ENCODE measurements at regions not wholly inside any gene's neighbourhood (a gene's known extent, or its start where the extent isn't known, plus 50 kb on each side); places are given as distances from the start of the nearest gene placed in this dataset.
A peak's percentile ranks its signal among the peaks of the same experiment; 100 is the strongest.

DNA sequence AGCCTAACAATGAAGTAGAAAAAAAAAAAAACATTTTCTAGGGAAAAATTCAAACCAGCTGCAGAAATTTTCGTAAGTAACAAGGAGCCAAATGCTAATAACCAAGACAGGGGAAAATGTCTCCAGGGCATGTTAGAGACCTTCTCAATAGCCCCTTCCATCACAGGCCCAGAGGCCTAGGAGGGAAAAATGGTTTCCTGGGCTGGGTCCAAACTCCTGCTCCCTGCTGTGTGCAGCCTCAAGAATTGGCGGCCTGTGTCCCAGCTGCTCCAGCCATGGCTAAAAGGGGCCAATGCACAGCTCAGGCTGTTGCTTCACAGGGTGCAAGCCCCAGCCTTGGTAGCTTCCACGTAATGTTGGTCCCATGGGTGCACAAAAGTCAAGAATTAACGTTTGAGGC is 266.2 kb downstream of the ZEB2 start:
- ATAC-seq (replicated peaks; ENCODE audit: extremely low read depth, poor library complexity, severe bottlenecking) (no peak), DNase-seq (ENCODE audit: low spot score in 2 of 2) (no peak)
- Mint-ChIP-seq H3K4me1 (peaks cover 31% of the 10 kb centered on the region), H3K27me3 (no peaks in the 10 kb centered on the region), H3K4me3 (no peak overlapping the region), H3K36me3 (ENCODE audit: insufficient read depth) (peaks cover 8% of the 10 kb centered on the region), H3K27ac (ENCODE audit: low read depth) (no peak overlapping the region), H3K9me3 (peaks cover 32% of the 10 kb centered on the region)

- no peak overlapping the region for H3K27ac Mint-ChIP-seq (ENCODE audit: low read depth)
- H3K4me3 Mint-ChIP-seq: no peak overlapping the region
- ATAC-seq (replicated peaks; ENCODE audit: extremely low read depth, poor library complexity, severe bottlenecking) (no peak), DNase-seq (ENCODE audit: low spot score in 2 of 2) (no peak)
- H3K4me1 Mint-ChIP-seq: peaks cover 31% of the 10 kb centered on the region
- H3K9me3 Mint-ChIP-seq: peaks cover 23% of the 10 kb centered on the region
- peaks cover 8% of the 10 kb centered on the region for H3K36me3 Mint-ChIP-seq (ENCODE audit: insufficient read depth)
- H3K27me3 Mint-ChIP-seq: no peaks in the 10 kb centered on the region
These were observed 267.2 kb downstream of the ZEB2 start for GRCh38 chr2:144252694-144253093.

DNA sequence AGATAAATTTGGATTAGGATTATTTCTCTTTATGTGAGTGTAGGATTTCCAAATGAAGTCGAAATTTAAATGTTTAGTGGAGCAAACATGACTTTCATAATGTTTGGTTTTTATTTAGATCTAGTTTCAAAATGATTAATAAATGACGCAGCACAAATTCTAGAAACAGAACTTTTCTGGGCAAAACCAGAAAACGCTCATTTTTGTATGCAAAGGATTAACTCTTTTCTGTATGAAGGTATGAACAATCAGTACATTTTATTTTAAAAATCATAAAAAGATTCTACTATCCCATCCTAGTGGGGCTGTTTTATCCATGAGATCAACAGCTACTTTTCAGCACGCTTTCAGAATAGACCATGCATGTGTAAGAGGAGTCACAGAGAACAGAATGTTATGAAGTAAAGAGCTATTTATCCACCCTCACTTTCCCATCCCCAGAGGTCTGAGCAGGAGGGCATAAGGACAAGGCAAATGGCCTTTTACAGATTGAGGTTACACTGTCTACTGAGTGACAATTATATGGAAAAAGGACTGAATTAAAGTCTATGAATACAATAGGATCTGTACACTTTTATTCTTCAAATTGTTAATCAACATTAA is 270.8 kb downstream of the ZEB2 start:
- no peak for DNase-seq (ENCODE audit: low spot score in 2 of 2)
- no peak for ATAC-seq (replicated peaks; ENCODE audit: extremely low read depth, poor library complexity, severe bottlenecking)
- H3K4me1 Mint-ChIP-seq: peaks cover 11% of the 10 kb centered on the region
- peaks cover 4% of the 10 kb centered on the region for H3K36me3 Mint-ChIP-seq (ENCODE audit: insufficient read depth)
- H3K27me3 Mint-ChIP-seq: no peaks in the 10 kb centered on the region
- H3K27ac Mint-ChIP-seq (ENCODE audit: low read depth): peak overlapping the region; percentile 53
- peaks cover 11% of the 10 kb centered on the region for H3K9me3 Mint-ChIP-seq
- no peak overlapping the region for H3K4me3 Mint-ChIP-seq

DNA sequence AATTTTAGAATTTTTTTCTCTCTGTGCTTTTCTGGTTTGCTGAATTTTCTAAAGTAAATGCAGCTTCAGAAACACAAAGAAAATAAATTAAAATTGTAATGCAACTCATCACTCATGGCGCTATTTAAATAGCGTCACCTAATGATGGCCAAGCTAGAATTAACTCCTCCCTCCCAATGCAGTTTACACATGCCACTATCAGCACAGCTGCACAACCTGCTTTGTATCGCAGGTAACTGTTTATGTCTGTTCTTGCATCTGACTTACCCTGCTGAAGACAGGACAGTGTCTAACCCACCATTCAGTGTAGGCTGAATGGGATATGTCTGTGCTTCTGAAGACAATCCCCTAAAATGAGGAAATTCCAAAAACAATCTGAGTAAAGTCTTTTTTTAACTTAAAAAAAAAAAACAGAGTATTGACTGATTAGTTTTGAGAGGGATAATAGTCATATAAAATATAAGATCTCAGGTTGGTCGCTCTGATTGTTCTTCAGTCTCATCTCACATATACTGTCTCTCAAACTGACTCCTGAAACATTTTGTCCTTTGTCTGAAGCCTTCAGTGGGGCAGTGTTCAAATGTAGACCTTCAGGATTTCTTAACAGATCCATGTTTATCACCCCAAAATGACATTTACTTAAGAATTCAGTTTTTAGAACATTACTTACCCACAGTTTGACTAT is 271.4 kb downstream of the ZEB2 start:
- DNase-seq (ENCODE audit: low spot score in 2 of 2) (no peak), ATAC-seq (replicated peaks; ENCODE audit: extremely low read depth, poor library complexity, severe bottlenecking) (no peak)
- no peak overlapping the region for H3K4me3 Mint-ChIP-seq
- H3K27me3 Mint-ChIP-seq: no peaks in the 10 kb centered on the region
- H3K9me3 Mint-ChIP-seq: peaks cover 11% of the 10 kb centered on the region
- H3K27ac Mint-ChIP-seq (ENCODE audit: low read depth): peak overlapping the region; percentile 53
- peaks cover 3% of the 10 kb centered on the region for H3K36me3 Mint-ChIP-seq (ENCODE audit: insufficient read depth)
- H3K4me1 Mint-ChIP-seq: peaks cover 13% of the 10 kb centered on the region

GRCh38 chr2:144244938-144245337 is 275.0 kb downstream of the ZEB2 start:
- H3K4me1 Mint-ChIP-seq: peaks cover 24% of the 10 kb centered on the region
- no peak overlapping the region for H3K4me3 Mint-ChIP-seq
- DNase-seq (ENCODE audit: low spot score in 2 of 2): no peak
- no peaks in the 10 kb centered on the region for H3K27me3 Mint-ChIP-seq
- no peak for ATAC-seq (replicated peaks; ENCODE audit: extremely low read depth, poor library complexity, severe bottlenecking)
- H3K36me3 Mint-ChIP-seq (ENCODE audit: insufficient read depth): no peaks in the 10 kb centered on the region
- H3K9me3 Mint-ChIP-seq: no peaks in the 10 kb centered on the region
- H3K27ac Mint-ChIP-seq (ENCODE audit: low read depth): no peak overlapping the region

DNA sequence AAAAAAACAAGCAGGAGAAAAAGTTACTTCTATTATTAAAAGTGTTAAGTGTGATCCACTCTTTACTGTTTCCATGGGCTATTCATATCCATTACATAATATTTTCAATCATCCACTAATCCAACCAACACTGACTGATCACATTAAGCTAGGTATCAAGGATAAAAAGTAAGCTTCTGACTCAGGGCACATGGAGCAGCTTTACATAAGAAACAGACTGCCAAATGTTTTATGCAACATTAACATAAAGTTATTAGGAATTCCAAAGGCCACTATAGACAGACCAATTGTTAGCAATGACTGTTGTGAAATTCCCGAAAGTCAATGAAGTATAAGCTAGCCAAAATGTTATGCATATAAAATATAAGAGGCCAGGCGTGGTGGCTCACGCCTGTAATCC is 277.6 kb downstream of the ZEB2 start:
- ATAC-seq (replicated peaks; ENCODE audit: extremely low read depth, poor library complexity, severe bottlenecking): no peak
- Mint-ChIP-seq H3K27ac (ENCODE audit: low read depth) (no peak overlapping the region), H3K27me3 (no peaks in the 10 kb centered on the region), H3K9me3 (no peaks in the 10 kb centered on the region), H3K36me3 (ENCODE audit: insufficient read depth) (peaks cover 3% of the 10 kb centered on the region), H3K4me3 (no peak overlapping the region), H3K4me1 (peaks cover 37% of the 10 kb centered on the region)
- no peak for DNase-seq (ENCODE audit: low spot score in 2 of 2)

DNA sequence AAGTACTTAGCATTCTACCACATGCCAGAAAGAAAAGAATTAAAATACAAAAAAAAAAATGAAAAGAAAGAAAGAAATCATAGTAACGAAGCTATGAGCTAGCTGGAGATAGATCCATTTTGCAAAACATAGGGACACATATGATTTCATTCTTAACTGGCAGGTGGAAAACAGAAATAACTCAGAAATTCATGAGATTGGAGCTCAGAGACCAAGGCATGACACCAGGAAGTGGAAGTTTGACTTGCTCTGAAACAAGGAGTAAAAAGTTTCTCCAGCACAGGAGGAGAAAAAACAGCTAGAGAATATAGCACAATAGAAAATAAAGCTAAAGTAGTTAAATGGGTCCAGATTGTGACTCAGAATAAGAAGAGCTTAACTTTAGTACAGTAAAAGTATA is 278.1 kb downstream of the ZEB2 start:
- H3K4me3 Mint-ChIP-seq: peak overlapping the region; percentile 6
- H3K36me3 Mint-ChIP-seq (ENCODE audit: insufficient read depth): peaks cover 4% of the 10 kb centered on the region
- H3K4me1 Mint-ChIP-seq: peaks cover 42% of the 10 kb centered on the region
- H3K27ac Mint-ChIP-seq (ENCODE audit: low read depth): peak overlapping the region; percentile 35
- no peaks in the 10 kb centered on the region for H3K27me3 Mint-ChIP-seq
- no peaks in the 10 kb centered on the region for H3K9me3 Mint-ChIP-seq
- ATAC-seq (replicated peaks; ENCODE audit: extremely low read depth, poor library complexity, severe bottlenecking) (no peak), DNase-seq (ENCODE audit: low spot score in 2 of 2) (no peak)

DNA sequence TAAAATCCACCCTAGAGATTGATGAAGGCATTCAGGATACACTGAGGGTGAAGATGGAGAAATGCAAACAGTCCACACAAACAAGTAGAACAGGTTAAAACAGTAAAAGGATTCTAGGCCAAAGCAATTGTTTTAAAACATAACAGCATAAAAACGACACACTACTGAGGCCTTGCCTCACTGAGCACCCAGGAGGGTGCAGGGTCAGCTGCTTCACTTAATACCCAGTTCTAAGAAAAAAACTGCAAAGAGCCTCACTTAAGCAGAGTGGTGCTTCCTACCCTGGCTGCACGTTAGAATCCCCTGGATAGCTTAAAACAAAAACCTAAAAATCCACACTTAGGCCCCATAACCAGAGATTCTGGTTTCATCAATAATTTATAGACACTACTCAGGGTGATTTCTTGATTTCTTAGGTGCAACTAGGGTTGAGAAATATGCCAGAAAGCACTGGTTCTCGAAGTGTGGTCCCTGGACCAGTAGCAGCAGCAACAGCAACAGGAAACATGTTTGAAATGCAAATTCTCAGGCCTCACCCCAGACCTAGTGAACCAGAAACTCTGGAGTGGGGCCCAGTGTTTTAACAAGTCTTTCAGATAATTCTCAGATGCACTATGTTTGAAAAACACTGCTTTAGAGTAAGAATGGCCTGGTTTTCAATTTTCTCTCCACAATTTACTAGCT is 279.1 kb downstream of the ZEB2 start:
- peaks cover 43% of the 10 kb centered on the region for H3K4me1 Mint-ChIP-seq
- H3K27ac Mint-ChIP-seq (ENCODE audit: low read depth): peak overlapping the region; percentile 35
- ATAC-seq (replicated peaks; ENCODE audit: extremely low read depth, poor library complexity, severe bottlenecking) (no peak), DNase-seq (ENCODE audit: low spot score in 2 of 2) (no peak)
- H3K36me3 Mint-ChIP-seq (ENCODE audit: insufficient read depth): peaks cover 4% of the 10 kb centered on the region
- H3K4me3 Mint-ChIP-seq: peak overlapping the region; percentile 12
- H3K9me3 Mint-ChIP-seq: no peaks in the 10 kb centered on the region
- no peaks in the 10 kb centered on the region for H3K27me3 Mint-ChIP-seq

- Mint-ChIP-seq H3K36me3 (ENCODE audit: insufficient read depth) (peaks cover 4% of the 10 kb centered on the region), H3K27ac (ENCODE audit: low read depth) (peak overlapping the region; percentile 42), H3K9me3 (no peaks in the 10 kb centered on the region), H3K4me1 (peaks cover 50% of the 10 kb centered on the region), H3K27me3 (no peaks in the 10 kb centered on the region), H3K4me3 (no peak overlapping the region)
- DNase-seq (ENCODE audit: low spot score in 2 of 2): no peak
- no peak for ATAC-seq (replicated peaks; ENCODE audit: extremely low read depth, poor library complexity, severe bottlenecking)
These were observed 280.2 kb downstream of the ZEB2 start for GRCh38 chr2:144239726-144240125.

GRCh38 chr2:144239306-144239705 is 280.6 kb downstream of the ZEB2 start:
- DNase-seq (ENCODE audit: low spot score in 2 of 2) (no peak), ATAC-seq (replicated peaks; ENCODE audit: extremely low read depth, poor library complexity, severe bottlenecking) (no peak)
- H3K27me3 Mint-ChIP-seq: no peaks in the 10 kb centered on the region
- peaks cover 55% of the 10 kb centered on the region for H3K4me1 Mint-ChIP-seq
- H3K36me3 Mint-ChIP-seq (ENCODE audit: insufficient read depth): peaks cover 4% of the 10 kb centered on the region
- peak overlapping the region; percentile 42 for H3K27ac Mint-ChIP-seq (ENCODE audit: low read depth)
- H3K4me3 Mint-ChIP-seq: no peak overlapping the region
- H3K9me3 Mint-ChIP-seq: no peaks in the 10 kb centered on the region

DNA sequence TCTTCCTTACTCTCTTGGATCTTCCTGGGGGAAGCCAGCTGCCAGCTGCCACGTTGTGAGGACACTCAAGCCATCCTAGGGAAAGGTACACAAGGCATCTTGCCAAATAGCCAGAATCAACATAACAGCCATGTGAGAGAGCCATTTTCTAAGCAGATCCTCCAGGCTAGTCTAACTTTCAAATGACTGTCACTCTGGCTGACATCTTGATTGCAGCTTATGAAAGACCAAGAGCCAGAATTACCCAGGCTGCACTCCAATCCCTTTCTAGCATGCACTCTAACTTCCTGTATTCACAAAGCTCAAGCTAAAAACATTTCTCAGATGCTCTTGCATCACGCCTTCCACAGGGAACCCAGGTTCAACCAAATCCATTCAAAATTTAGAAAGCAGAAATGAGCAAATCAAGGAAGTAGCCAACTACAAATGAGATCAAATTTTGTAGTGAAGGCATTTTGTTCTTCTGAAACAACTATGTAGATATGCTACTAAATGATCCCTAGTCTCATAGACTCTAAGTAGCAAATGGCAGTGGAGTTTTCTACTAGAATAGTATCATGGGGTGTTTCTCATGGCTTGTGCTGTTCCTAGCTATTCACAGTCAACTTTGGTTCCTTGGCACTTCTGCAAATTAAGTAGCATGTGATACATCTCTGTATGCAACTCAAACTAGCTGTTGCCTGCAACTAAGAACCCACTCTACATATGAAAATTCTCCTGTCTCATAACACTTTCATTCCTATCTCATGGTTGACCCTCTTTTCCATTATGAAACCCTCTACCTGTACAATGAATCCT is 281.9 kb downstream of the ZEB2 start:
- ATAC-seq (replicated peaks; ENCODE audit: extremely low read depth, poor library complexity, severe bottlenecking) (no peak), DNase-seq (ENCODE audit: low spot score in 2 of 2) (no peak)
- Mint-ChIP-seq H3K36me3 (ENCODE audit: insufficient read depth) (peaks cover 4% of the 10 kb centered on the region), H3K27me3 (no peaks in the 10 kb centered on the region), H3K9me3 (no peaks in the 10 kb centered on the region), H3K4me1 (peaks cover 63% of the 10 kb centered on the region), H3K4me3 (peak overlapping the region; percentile 4), H3K27ac (ENCODE audit: low read depth) (peak overlapping the region; percentile 26)

DNA sequence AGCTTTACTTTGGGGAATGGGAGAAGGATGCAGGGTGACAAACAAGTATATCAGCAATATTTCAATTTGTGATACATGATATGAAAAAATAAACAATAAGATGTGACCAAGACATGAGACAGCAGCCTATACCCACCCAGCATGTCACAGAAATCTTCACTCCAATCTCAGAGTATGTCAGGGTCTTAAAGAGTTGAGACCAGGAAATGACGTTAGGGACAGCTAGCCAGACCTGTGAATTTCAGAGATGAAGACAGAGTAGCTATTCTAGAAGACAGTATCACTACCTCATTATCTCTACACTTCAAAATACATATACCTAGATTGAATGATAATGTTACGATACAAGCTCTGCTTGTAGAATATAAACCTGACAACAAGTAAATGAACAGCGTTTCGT is 282.8 kb downstream of the ZEB2 start:
- Mint-ChIP-seq H3K27me3 (no peaks in the 10 kb centered on the region), H3K4me1 (peaks cover 69% of the 10 kb centered on the region), H3K4me3 (no peak overlapping the region), H3K36me3 (ENCODE audit: insufficient read depth) (peaks cover 4% of the 10 kb centered on the region), H3K9me3 (no peaks in the 10 kb centered on the region), H3K27ac (ENCODE audit: low read depth) (peak overlapping the region; percentile 26)
- no peak for ATAC-seq (replicated peaks; ENCODE audit: extremely low read depth, poor library complexity, severe bottlenecking)
- no peak for DNase-seq (ENCODE audit: low spot score in 2 of 2)
